ENCODE measurements at regions not wholly inside any gene's neighbourhood (a gene's known extent, or its start where the extent isn't known, plus 50 kb on each side); places are given as distances from the start of the nearest gene placed in this dataset.
"Not testable (repeated sequence)": the region's sequence is repeated elsewhere in the genome, so short reads cannot be mapped to it uniquely, and the experiment has no call there.

- in situ Hi-C loops (cut with MboI): no loop called here
- no peak for DNase-seq
- no peak overlapping the region for H3K4me2 ChIP-seq (ENCODE audit: unreplicated experiment)
- 40 to 46% methylated on average over 2 of the region's 2 CpGs for WGBS, 2 experiments (ENCODE audit: low coverage in 1 of 2, low lambda C conversion rate in 2 of 2, missing lambda C conversion rate in 2 of 2)
- H3K27me3 ChIP-seq (replicated peaks; ENCODE audit: insufficient read depth): no peaks in the 10 kb centered on the region
- H3K9me2 ChIP-seq (ENCODE audit: insufficient read depth): no peaks in the 10 kb centered on the region
- no peak overlapping the region for H3K4me3 ChIP-seq
- H3K27ac ChIP-seq: no peak overlapping the region
- peaks cover 3% of the 10 kb centered on the region for H3K9me3 ChIP-seq (ENCODE audit: low read depth)
- no peaks in the 10 kb centered on the region for H3K4me1 ChIP-seq (ENCODE audit: insufficient read depth)
- no peaks in the 10 kb centered on the region for H3K79me2 ChIP-seq (ENCODE audit: insufficient read depth)
- no peaks in the 10 kb centered on the region for H3K36me3 ChIP-seq (ENCODE audit: low read depth)
- no peak overlapping the region for H3K9ac ChIP-seq
- no peaks in the 10 kb centered on the region for H4K20me1 ChIP-seq (ENCODE audit: insufficient read depth)
- H3F3A ChIP-seq (ENCODE audit: insufficient read depth): no peaks in the 10 kb centered on the region
- no peak overlapping the region for H2AFZ ChIP-seq
- TF ChIP-seq EZH2phosphoT487 (IDR thresholded peaks at IDR 0.05; ENCODE audit: insufficient read depth, low read depth): no peak
- TF ChIP-seq EZH2 (IDR thresholded peaks at IDR 0.05; ENCODE audit: insufficient read depth, poor library complexity, severe bottlenecking): no peak
These were observed 148.0 kb downstream of the MANEA start for GRCh38 chr6:95725344-95725743.

- WGBS, 2 experiments (ENCODE audit: low coverage in 1 of 2, low lambda C conversion rate in 2 of 2, missing lambda C conversion rate in 2 of 2): 15 to 26% methylated on average over 1 of the region's 1 CpG
These were observed 162.8 kb downstream of the MANEA start for GRCh38 chr6:95740157-95740556.

GRCh38 chr6:95741045-95741444, 163.7 kb downstream of the MANEA start:
- H3K4me1 ChIP-seq (ENCODE audit: insufficient read depth): no peaks in the 10 kb centered on the region
- 20 to 23% methylated on average over 4 of the region's 4 CpGs for WGBS, 2 experiments (ENCODE audit: low coverage in 1 of 2, low lambda C conversion rate in 2 of 2, missing lambda C conversion rate in 2 of 2)
- H3K27me3 ChIP-seq (replicated peaks; ENCODE audit: insufficient read depth): no peaks in the 10 kb centered on the region
- no peak overlapping the region for H3K9ac ChIP-seq
- H3K4me3 ChIP-seq: no peak overlapping the region
- H3K79me2 ChIP-seq (ENCODE audit: insufficient read depth): no peaks in the 10 kb centered on the region
- no peaks in the 10 kb centered on the region for H3K9me2 ChIP-seq (ENCODE audit: insufficient read depth)
- H3K4me2 ChIP-seq (ENCODE audit: unreplicated experiment): no peak overlapping the region
- in situ Hi-C loops (cut with MboI): no loop called here
- H3K36me3 ChIP-seq (ENCODE audit: low read depth): no peaks in the 10 kb centered on the region
- no peak for DNase-seq
- no peak overlapping the region for H2AFZ ChIP-seq
- TF ChIP-seq EZH2 (IDR thresholded peaks at IDR 0.05; ENCODE audit: insufficient read depth, poor library complexity, severe bottlenecking): no peak
- no peak for TF ChIP-seq EZH2phosphoT487 (IDR thresholded peaks at IDR 0.05; ENCODE audit: insufficient read depth, low read depth)
- no peak overlapping the region for H3K27ac ChIP-seq
- no peaks in the 10 kb centered on the region for H4K20me1 ChIP-seq (ENCODE audit: insufficient read depth)
- H3K9me3 ChIP-seq (ENCODE audit: low read depth): no peaks in the 10 kb centered on the region
- H3F3A ChIP-seq (ENCODE audit: insufficient read depth): no peaks in the 10 kb centered on the region

More at GRCh38 chr6:95740157-95740556, 162.8 kb downstream of the MANEA start:
- TF ChIP-seq EZH2 (IDR thresholded peaks at IDR 0.05; ENCODE audit: insufficient read depth, poor library complexity, severe bottlenecking) (no peak), EZH2phosphoT487 (IDR thresholded peaks at IDR 0.05; ENCODE audit: insufficient read depth, low read depth) (no peak)
- Histone ChIP-seq H4K20me1 (ENCODE audit: insufficient read depth) (no peaks in the 10 kb centered on the region), H3K4me1 (ENCODE audit: insufficient read depth) (no peaks in the 10 kb centered on the region), H3K4me3 (no peak overlapping the region), H3K9me2 (ENCODE audit: insufficient read depth) (no peaks in the 10 kb centered on the region), H3K27me3 (replicated peaks; ENCODE audit: insufficient read depth) (no peaks in the 10 kb centered on the region), H3K36me3 (ENCODE audit: low read depth) (no peaks in the 10 kb centered on the region), H3F3A (ENCODE audit: insufficient read depth) (no peaks in the 10 kb centered on the region), H3K9ac (no peak overlapping the region), H3K27ac (no peak overlapping the region), H3K79me2 (ENCODE audit: insufficient read depth) (no peaks in the 10 kb centered on the region), H3K4me2 (ENCODE audit: unreplicated experiment) (no peak overlapping the region), H3K9me3 (ENCODE audit: low read depth) (no peaks in the 10 kb centered on the region), H2AFZ (no peak overlapping the region)
- in situ Hi-C loops (cut with MboI): no loop called here
- DNase-seq: no peak

- H3K27ac ChIP-seq: no peak overlapping the region
These were observed 165.5 kb downstream of the MANEA start for GRCh38 chr6:95742767-95743289.

GRCh38 chr6:95743591-95743990, 166.3 kb downstream of the MANEA start:
- Histone ChIP-seq H3K9me3 (ENCODE audit: low read depth) (no peaks in the 10 kb centered on the region), H3K9me2 (ENCODE audit: insufficient read depth) (no peaks in the 10 kb centered on the region), H3F3A (ENCODE audit: insufficient read depth) (no peaks in the 10 kb centered on the region), H3K4me3 (no peak overlapping the region), H4K20me1 (ENCODE audit: insufficient read depth) (no peaks in the 10 kb centered on the region), H3K27ac (no peak overlapping the region), H3K27me3 (replicated peaks; ENCODE audit: insufficient read depth) (no peaks in the 10 kb centered on the region), H3K79me2 (ENCODE audit: insufficient read depth) (no peaks in the 10 kb centered on the region), H3K4me1 (ENCODE audit: insufficient read depth) (no peaks in the 10 kb centered on the region), H2AFZ (no peak overlapping the region), H3K9ac (no peak overlapping the region), H3K36me3 (ENCODE audit: low read depth) (no peaks in the 10 kb centered on the region), H3K4me2 (ENCODE audit: unreplicated experiment) (no peak overlapping the region)
- 31 to 38% methylated on average over 4 of the region's 4 CpGs for WGBS, 2 experiments (ENCODE audit: low coverage in 1 of 2, low lambda C conversion rate in 2 of 2, missing lambda C conversion rate in 2 of 2)
- TF ChIP-seq EZH2 (IDR thresholded peaks at IDR 0.05; ENCODE audit: insufficient read depth, poor library complexity, severe bottlenecking) (no peak), EZH2phosphoT487 (IDR thresholded peaks at IDR 0.05; ENCODE audit: insufficient read depth, low read depth) (no peak)
- DNase-seq: no peak
- in situ Hi-C loops (cut with MboI): no loop called here

More at GRCh38 chr6:95742767-95743289, 165.5 kb downstream of the MANEA start:
- H3K9me2 ChIP-seq (ENCODE audit: insufficient read depth): no peaks in the 10 kb centered on the region
- H3K4me2 ChIP-seq (ENCODE audit: unreplicated experiment): no peak overlapping the region
- no peak overlapping the region for H3K4me3 ChIP-seq
- in situ Hi-C loops (cut with MboI): no loop called here
- H3K79me2 ChIP-seq (ENCODE audit: insufficient read depth): no peaks in the 10 kb centered on the region
- H3K36me3 ChIP-seq (ENCODE audit: low read depth): no peaks in the 10 kb centered on the region
- DNase-seq: no peak
- no peak overlapping the region for H2AFZ ChIP-seq
- no peaks in the 10 kb centered on the region for H3K9me3 ChIP-seq (ENCODE audit: low read depth)
- TF ChIP-seq EZH2phosphoT487 (IDR thresholded peaks at IDR 0.05; ENCODE audit: insufficient read depth, low read depth): no peak
- TF ChIP-seq EZH2 (IDR thresholded peaks at IDR 0.05; ENCODE audit: insufficient read depth, poor library complexity, severe bottlenecking): no peak
- no peaks in the 10 kb centered on the region for H3K4me1 ChIP-seq (ENCODE audit: insufficient read depth)
- H3F3A ChIP-seq (ENCODE audit: insufficient read depth): no peaks in the 10 kb centered on the region
- no peak overlapping the region for H3K9ac ChIP-seq
- no peaks in the 10 kb centered on the region for H4K20me1 ChIP-seq (ENCODE audit: insufficient read depth)
- H3K27me3 ChIP-seq (replicated peaks; ENCODE audit: insufficient read depth): no peaks in the 10 kb centered on the region

- H3K9me2 ChIP-seq (ENCODE audit: insufficient read depth); H3K27ac ChIP-seq; H3K27me3 ChIP-seq (replicated peaks; ENCODE audit: insufficient read depth); H3K4me3 ChIP-seq; H3K4me2 ChIP-seq (ENCODE audit: unreplicated experiment); H3K9me3 ChIP-seq (ENCODE audit: low read depth); DNase-seq; H3K9ac ChIP-seq; H3K79me2 ChIP-seq (ENCODE audit: insufficient read depth); H3K36me3 ChIP-seq (ENCODE audit: low read depth); H4K20me1 ChIP-seq (ENCODE audit: insufficient read depth); H3F3A ChIP-seq (ENCODE audit: insufficient read depth); H2AFZ ChIP-seq; H3K4me1 ChIP-seq (ENCODE audit: insufficient read depth); in situ Hi-C loops (cut with MboI): not testable (repeated sequence)
- WGBS, 2 experiments (ENCODE audit: low coverage in 1 of 2, low lambda C conversion rate in 2 of 2, missing lambda C conversion rate in 2 of 2): 59 to 61% methylated on average over 26 to 33 of the region's 36 CpGs
These were observed 181.1 kb downstream of the MANEA start for GRCh38 chr6:95758236-95759069.
